ENCODE measurements at regions not wholly inside any gene's neighbourhood (a gene's known extent, or its start where the extent isn't known, plus 50 kb on each side); places are given as distances from the start of the nearest gene placed in this dataset.

DNA sequence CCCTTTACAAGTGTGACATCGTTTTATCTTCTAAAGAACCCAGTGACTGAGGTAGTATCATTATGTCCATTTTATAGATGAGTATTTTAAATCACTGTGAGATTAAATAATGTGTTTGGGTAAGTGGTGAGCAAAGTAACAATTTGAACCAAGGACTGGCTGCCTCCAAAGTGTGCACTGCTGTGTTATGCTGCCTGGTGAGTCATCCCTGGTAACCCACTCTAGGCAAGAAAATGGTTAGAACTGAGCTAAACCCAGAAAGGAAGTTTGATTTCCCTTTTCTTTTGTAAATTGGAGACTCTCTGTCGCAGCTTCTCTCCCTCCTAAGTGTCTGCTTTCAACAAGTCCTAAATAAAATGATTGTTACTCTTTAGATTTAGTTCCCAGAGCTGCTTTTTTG is 342.8 kb upstream of the KAZN start:
- 54 to 68% methylated on average over 2 of the region's 2 CpGs for WGBS, 2 donors
- TF ChIP-seq, protein P1, sequence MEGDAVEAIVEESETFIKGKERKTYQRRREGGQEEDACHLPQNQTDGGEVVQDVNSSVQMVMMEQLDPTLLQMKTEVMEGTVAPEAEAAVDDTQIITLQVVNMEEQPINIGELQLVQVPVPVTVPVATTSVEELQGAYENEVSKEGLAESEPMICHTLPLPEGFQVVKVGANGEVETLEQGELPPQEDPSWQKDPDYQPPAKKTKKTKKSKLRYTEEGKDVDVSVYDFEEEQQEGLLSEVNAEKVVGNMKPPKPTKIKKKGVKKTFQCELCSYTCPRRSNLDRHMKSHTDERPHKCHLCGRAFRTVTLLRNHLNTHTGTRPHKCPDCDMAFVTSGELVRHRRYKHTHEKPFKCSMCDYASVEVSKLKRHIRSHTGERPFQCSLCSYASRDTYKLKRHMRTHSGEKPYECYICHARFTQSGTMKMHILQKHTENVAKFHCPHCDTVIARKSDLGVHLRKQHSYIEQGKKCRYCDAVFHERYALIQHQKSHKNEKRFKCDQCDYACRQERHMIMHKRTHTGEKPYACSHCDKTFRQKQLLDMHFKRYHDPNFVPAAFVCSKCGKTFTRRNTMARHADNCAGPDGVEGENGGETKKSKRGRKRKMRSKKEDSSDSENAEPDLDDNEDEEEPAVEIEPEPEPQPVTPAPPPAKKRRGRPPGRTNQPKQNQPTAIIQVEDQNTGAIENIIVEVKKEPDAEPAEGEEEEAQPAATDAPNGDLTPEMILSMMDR (IDR thresholded peaks at IDR 0.05; ENCODE audit: control extremely low read depth, extremely low read depth): no peak
- H3K9ac ChIP-seq (ENCODE audit: insufficient read depth in 1 of 2, low read length in 2 of 2): no peak overlapping the region
- no peak overlapping the region for H3K27ac ChIP-seq (ENCODE audit: low read depth in 1 of 2, low read length in 1 of 2)
- H3K36me3 ChIP-seq (ENCODE audit: control insufficient read depth in 4 of 4, insufficient read depth in 4 of 4, low read length in 4 of 4): no peaks in the 10 kb centered on the region
- H3K27me3 ChIP-seq (ENCODE audit: control insufficient read depth in 3 of 3, insufficient read depth in 3 of 3, low read length in 2 of 3): peaks cover 0 to 3% (median 0%) of the 10 kb centered on the region in 3 donors
- no peaks in the 10 kb centered on the region for H3K9me3 ChIP-seq (ENCODE audit: control insufficient read depth in 4 of 4, insufficient read depth in 3 of 4, low read length in 3 of 4)
- H3K4me3 ChIP-seq: no peak overlapping the region
- DNase-seq: no peak
- ATAC-seq (ENCODE audit: insufficient read depth, low FRiP score): no peak
- H3K4me1 ChIP-seq (ENCODE audit: control insufficient read depth in 5 of 5, insufficient read depth in 5 of 5, low read length in 5 of 5): peaks cover 0 to 31% (median 0%) of the 10 kb centered on the region in 5 donors

DNA sequence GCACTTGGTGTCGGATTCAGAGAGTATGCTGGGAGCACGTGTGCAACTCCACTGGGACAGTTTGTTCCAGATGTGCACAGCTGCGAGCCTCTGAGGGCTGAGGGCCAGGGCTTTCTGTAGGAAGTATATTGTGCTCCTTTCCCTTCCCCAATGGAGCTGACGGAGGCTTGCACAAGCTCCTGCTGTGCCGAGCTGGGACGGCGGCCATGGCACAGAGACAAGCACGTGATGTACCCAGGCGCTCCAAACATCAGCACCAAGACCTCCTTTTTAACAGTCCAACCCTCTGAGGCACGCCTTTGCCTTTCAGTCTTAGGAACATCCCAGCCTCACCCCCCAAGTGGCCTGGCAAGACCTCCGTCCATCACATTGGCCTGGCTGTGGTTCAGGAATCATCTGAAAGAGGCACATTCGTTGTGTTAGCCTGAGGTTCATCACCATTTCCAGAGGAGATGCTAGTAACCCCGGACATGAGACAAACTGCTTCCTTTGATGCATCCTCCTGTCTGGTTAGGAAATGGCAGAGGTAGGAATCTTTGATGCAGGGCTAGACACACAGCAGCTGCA is 339.2 kb upstream of the KAZN start:
- 76 to 77% methylated on average over 13 of the region's 13 CpGs for WGBS, 2 donors
- TF ChIP-seq, protein P1 (IDR thresholded peaks at IDR 0.05; ENCODE audit: control extremely low read depth, extremely low read depth): no peak
- H3K9ac ChIP-seq (ENCODE audit: insufficient read depth in 1 of 2, low read length in 2 of 2): no peak overlapping the region
- H3K9me3 ChIP-seq (ENCODE audit: control insufficient read depth in 4 of 4, insufficient read depth in 3 of 4, low read length in 3 of 4): no peaks in the 10 kb centered on the region
- DNase-seq: peak; percentile 94 to 99 (median 97)
- peaks cover 0 to 35% (median 0%) of the 10 kb centered on the region in 5 donors for H3K4me1 ChIP-seq (ENCODE audit: control insufficient read depth in 5 of 5, insufficient read depth in 5 of 5, low read length in 5 of 5)
- no peak overlapping the region for H3K4me3 ChIP-seq
- H3K36me3 ChIP-seq (ENCODE audit: control insufficient read depth in 4 of 4, insufficient read depth in 4 of 4, low read length in 4 of 4): no peaks in the 10 kb centered on the region
- peak overlapping the region in 1 of 2 donors; percentile 6 for H3K27ac ChIP-seq (ENCODE audit: low read depth in 1 of 2, low read length in 1 of 2)
- H3K27me3 ChIP-seq (ENCODE audit: control insufficient read depth in 3 of 3, insufficient read depth in 3 of 3, low read length in 2 of 3): peaks cover 0 to 3% (median 0%) of the 10 kb centered on the region in 3 donors
- peak; percentile 76 for ATAC-seq (ENCODE audit: insufficient read depth, low FRiP score)

DNA sequence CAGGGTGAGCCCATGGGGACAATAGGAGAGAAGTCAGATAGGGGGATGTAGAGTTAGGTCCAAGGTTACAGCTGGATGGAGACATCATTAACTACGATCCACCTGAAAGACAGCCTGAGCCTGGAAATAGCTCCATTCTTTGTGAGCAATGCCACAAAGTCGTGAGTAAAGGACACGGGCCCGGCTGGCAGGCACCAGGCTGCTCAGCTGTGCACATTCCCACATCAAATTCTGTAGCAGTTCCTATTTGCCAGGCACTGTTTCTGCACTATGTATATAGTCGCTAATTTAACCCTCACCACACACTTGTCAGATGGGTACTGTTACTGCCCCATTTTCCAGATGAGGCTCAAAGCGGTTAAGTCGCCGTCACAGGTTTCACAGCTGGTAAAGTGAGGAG is 338.0 kb upstream of the KAZN start:
- no peak for DNase-seq

More for the DNA sequence above, 338.0 kb upstream of the KAZN start:
- Histone ChIP-seq H3K4me3 (no peak overlapping the region), H3K9me3 (ENCODE audit: control insufficient read depth in 4 of 4, insufficient read depth in 3 of 4, low read length in 3 of 4) (no peaks in the 10 kb centered on the region), H3K27me3 (ENCODE audit: control insufficient read depth in 3 of 3, insufficient read depth in 3 of 3, low read length in 2 of 3) (peaks cover 0 to 6% (median 2%) of the 10 kb centered on the region in 3 donors), H3K9ac (ENCODE audit: insufficient read depth in 1 of 2, low read length in 2 of 2) (no peak overlapping the region), H3K4me1 (ENCODE audit: control insufficient read depth in 5 of 5, insufficient read depth in 5 of 5, low read length in 5 of 5) (peaks cover 0 to 31% (median 0%) of the 10 kb centered on the region in 5 donors), H3K36me3 (ENCODE audit: control insufficient read depth in 4 of 4, insufficient read depth in 4 of 4, low read length in 4 of 4) (no peaks in the 10 kb centered on the region), H3K27ac (ENCODE audit: low read depth in 1 of 2, low read length in 1 of 2) (no peak overlapping the region)
- TF ChIP-seq, protein P1 (IDR thresholded peaks at IDR 0.05; ENCODE audit: control extremely low read depth, extremely low read depth): no peak
- no peak for ATAC-seq (ENCODE audit: insufficient read depth, low FRiP score)
- 94 to 95% methylated on average over 8 of the region's 8 CpGs for WGBS, 2 donors
